Thoracic aorta (tissue), 2 donors: ENCODE measurements at regions not wholly inside any gene's neighbourhood (a gene's known extent, or its start where the extent isn't known, plus 50 kb on each side); places are given as distances from the start of the nearest gene placed in this dataset.

ENCODE experiments used
- ATAC-seq: fragments of 150-250 bp; one replicate; pipeline ENCODE4 v1.8.0; 2017; ENCODE audit warnings: low read depth; ENCODE audit not compliant: insufficient number of reproducible peaks, low FRiP score
- DNase-seq: peaks from one replicate; pipeline ENCODE4 v3.0.0-alpha.2; 2020; ENCODE audit warnings: low spot score
- H3K27ac ChIP-seq, 2 donors: fragments of 200-600 bp; sonication (generic); 1 replicate in 1 of 2; 2 replicates in 1 of 2; pipeline ENCODE4 v1.5.1; 2016; ENCODE audit warnings: mild to moderate bottlenecking in 2 of 2, moderate library complexity in 2 of 2
- H3K27me3 ChIP-seq: fragments of 200-600 bp; sonication (generic); replicated peaks from 2 replicates; pipeline ENCODE4 v1.6.0; 2016; ENCODE audit warnings: mild to moderate bottlenecking; ENCODE audit not compliant: insufficient read depth
- H3K36me3 ChIP-seq: fragments of 200-600 bp; sonication (generic); one replicate; pipeline ENCODE4 v1.5.1; 2016
- H3K4me1 ChIP-seq, 2 donors: fragments of 200-600 bp; sonication (generic); 1 replicate in 1 of 2; 2 replicates in 1 of 2; pipeline versions ENCODE4 v1.5.1 to v1.6.0; 2016; ENCODE audit warnings: low read depth in 2 of 2, mild to moderate bottlenecking in 1 of 2; ENCODE audit not compliant: control insufficient read depth in 1 of 2
- H3K4me3 ChIP-seq: fragments of 200-600 bp; sonication (generic); 2 replicates; pipeline ENCODE4 v1.5.1; 2016; ENCODE audit warnings: mild to moderate bottlenecking
- H3K9me3 ChIP-seq: fragments of 200-600 bp; sonication (generic); 2 replicates; pipeline ENCODE4 v1.5.1; 2016
- TF ChIP-seq, protein P1 (sequence below): fragments of 200-600 bp; sonication (generic); IDR thresholded peaks from one replicate; pipeline ENCODE4 v1.5.1; 2019; ENCODE audit warnings: antibody characterized with exemption

DNA sequence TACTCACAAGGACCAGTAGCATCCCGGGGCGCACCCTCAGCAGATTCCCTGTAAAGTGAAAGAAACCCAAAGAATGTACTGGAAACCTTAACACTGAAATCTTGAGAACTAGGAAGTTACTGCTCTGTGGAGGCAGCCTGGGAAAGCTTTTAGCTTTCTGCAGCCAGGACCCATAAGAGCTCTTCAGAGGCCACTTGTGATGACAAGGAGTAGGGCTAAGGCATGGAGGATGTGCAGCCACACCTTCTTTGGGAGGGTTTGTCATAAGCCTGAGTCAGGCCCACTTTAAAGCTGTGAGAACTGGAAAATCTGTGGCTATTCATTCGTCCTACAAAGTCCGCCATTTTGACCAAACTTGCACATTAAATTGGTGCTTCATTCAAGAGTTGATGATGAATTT is 291.1 kb upstream of the TLE4 start:
- DNase-seq (no peak), ATAC-seq (no peak)
- TF ChIP-seq, protein P1, sequence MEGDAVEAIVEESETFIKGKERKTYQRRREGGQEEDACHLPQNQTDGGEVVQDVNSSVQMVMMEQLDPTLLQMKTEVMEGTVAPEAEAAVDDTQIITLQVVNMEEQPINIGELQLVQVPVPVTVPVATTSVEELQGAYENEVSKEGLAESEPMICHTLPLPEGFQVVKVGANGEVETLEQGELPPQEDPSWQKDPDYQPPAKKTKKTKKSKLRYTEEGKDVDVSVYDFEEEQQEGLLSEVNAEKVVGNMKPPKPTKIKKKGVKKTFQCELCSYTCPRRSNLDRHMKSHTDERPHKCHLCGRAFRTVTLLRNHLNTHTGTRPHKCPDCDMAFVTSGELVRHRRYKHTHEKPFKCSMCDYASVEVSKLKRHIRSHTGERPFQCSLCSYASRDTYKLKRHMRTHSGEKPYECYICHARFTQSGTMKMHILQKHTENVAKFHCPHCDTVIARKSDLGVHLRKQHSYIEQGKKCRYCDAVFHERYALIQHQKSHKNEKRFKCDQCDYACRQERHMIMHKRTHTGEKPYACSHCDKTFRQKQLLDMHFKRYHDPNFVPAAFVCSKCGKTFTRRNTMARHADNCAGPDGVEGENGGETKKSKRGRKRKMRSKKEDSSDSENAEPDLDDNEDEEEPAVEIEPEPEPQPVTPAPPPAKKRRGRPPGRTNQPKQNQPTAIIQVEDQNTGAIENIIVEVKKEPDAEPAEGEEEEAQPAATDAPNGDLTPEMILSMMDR = no peak
- no peak overlapping the region for H3K27ac ChIP-seq
- H3K4me1 ChIP-seq = no peaks in the 10 kb centered on the region
- no peaks in the 10 kb centered on the region for H3K27me3 ChIP-seq
- no peaks in the 10 kb centered on the region for H3K36me3 ChIP-seq
- H3K9me3 ChIP-seq = no peaks in the 10 kb centered on the region
- H3K4me3 ChIP-seq = no peak overlapping the region

DNA sequence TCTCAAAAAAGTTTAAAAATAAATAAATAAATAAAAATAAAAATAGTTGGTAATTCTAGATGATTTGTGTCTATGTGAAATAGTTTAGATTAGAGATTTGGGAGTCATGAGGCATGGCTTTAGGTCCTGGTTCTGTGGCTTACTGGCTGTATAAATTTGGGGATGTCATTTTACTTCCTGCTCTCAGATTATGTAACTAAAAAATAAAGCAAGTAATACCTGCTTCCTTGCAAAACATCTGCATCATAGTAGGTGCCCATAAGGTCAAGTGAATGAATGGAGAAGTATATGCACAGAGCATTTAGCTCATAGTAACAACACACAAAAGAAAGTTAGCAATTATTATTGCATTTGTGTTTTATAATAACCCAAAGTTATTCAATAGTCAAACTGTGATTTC is 287.7 kb upstream of the TLE4 start:
- H3K4me1 ChIP-seq = no peaks in the 10 kb centered on the region
- ATAC-seq = no peak
- H3K4me3 ChIP-seq = no peak overlapping the region
- no peak for DNase-seq
- H3K36me3 ChIP-seq = no peaks in the 10 kb centered on the region
- H3K27me3 ChIP-seq = no peaks in the 10 kb centered on the region
- H3K9me3 ChIP-seq = no peaks in the 10 kb centered on the region
- no peak overlapping the region for H3K27ac ChIP-seq
- TF ChIP-seq, protein P1 = no peak

DNA sequence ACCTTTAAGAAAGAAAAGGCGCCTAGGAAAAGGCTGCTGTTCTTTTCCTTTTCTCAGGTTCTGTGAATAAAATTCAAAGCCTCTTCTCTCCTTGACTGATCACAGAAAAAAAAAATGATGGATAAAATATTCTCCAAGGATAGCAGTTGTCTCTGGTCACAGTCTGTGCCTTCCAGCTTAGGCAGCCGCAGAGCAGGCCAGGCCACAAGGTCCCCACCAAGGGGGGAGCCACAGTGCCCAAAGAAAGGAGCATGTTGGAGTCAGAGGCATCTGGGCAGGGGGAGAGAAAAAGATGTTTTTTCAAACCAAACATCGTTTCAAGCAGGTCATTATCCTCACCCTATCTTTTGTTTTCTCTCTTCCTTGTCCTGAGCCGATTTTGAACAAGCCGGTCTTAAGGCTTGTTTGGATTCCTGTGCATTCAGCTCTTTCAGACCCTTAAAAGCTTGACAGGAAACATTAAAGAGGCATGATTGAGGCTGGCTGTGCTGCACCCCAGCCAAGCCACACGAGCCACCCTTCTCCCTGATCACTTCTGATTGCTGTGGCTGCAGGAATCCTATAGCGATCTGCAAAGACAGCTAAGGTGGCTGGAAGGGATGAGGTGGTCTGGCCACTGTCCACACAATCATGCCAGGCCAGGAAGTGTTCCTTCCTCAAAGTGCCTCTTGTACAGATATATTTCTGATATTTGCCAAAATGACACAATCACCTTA is 284.6 kb upstream of the TLE4 start:
- Histone ChIP-seq H3K27ac (no peak overlapping the region), H3K4me1 (no peaks in the 10 kb centered on the region), H3K36me3 (no peaks in the 10 kb centered on the region), H3K4me3 (no peak overlapping the region), H3K27me3 (no peaks in the 10 kb centered on the region), H3K9me3 (no peaks in the 10 kb centered on the region)
- DNase-seq (no peak), ATAC-seq (no peak)
- TF ChIP-seq, protein P1 = no peak

DNA sequence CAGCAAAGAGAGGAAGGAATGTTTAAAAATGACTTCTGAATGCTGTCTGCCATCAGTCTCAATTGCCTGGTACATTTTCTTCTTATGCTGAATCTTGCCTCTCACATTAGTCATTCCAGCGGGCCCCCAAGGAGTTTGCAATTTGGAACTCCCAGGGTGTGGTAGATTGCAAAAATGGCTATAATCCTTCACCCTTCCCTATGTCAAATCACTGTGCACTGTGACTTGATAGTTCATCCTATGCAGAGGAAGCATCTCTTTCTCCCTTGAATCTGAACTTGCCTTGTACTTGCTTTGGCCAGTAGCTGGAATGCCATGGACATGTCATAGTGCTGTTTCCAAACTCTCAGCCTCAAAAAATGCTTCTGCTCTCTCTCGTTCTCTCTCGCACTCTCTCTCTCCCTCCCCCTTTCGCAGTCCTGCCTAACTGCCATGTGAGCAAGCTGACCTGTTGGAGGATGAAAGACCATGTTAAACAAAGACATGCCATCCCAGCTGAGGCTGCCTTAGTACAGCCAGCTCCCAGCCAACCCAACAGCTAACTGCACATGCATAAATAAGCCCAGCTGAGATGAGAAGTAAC is 284.0 kb upstream of the TLE4 start:
- H3K36me3 ChIP-seq = no peaks in the 10 kb centered on the region
- H3K4me3 ChIP-seq = no peak overlapping the region
- no peak for DNase-seq
- H3K4me1 ChIP-seq = no peaks in the 10 kb centered on the region
- H3K27ac ChIP-seq = no peak overlapping the region
- no peak for ATAC-seq
- TF ChIP-seq, protein P1 = no peak
- H3K27me3 ChIP-seq = no peaks in the 10 kb centered on the region
- no peaks in the 10 kb centered on the region for H3K9me3 ChIP-seq

DNA sequence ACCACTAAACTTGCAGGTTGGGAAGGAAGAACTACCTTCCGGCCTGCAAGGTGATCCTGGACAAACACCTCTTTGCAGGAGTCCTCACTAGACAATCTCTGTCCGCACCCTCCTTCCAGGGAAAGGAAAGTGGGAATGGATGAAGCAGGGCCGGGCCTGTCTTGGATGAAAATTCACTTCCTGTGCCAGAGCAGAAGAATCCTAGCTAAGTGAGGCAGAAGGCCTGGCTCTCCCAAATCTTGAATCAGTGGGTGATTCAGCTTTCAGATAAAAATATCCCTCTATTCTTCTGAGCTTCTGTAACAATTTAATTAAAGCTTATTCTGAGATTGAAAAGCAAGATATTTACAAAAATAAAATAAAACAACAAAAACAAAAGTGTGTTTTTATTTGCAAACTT is 281.9 kb upstream of the TLE4 start:
- no peak overlapping the region for H3K4me3 ChIP-seq
- H3K9me3 ChIP-seq = no peaks in the 10 kb centered on the region
- H3K27me3 ChIP-seq = no peaks in the 10 kb centered on the region
- ATAC-seq (no peak), DNase-seq (no peak)
- H3K4me1 ChIP-seq = no peaks in the 10 kb centered on the region
- H3K36me3 ChIP-seq = no peaks in the 10 kb centered on the region
- TF ChIP-seq, protein P1 = no peak
- no peak overlapping the region for H3K27ac ChIP-seq
